ENCODE measurements at regions not wholly inside any gene's neighbourhood (a gene's known extent, or its start where the extent isn't known, plus 50 kb on each side); places are given as distances from the start of the nearest gene placed in this dataset.

DNA sequence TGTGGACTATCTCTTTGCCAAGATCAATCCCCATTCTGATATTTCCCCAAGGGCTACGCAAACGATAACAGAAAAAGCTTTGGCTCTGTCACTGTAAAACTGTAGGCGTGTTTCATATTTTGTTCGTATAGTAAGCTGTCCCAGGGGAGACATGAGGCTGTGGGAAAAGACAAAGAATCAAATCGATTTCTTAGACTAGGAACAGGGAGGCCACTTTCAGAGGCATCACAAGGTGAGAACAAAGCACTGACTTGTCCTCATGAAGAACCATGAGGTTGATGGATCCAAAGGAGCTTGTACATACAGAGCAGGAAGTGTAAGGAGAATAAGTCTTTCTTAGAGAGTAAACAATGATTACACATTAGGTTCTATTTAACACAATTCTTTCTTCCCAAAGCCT lies 255.7 kb downstream of the HNMT start:
- no peaks in the 10 kb centered on the region for H3K9me3 ChIP-seq
- H3K27ac ChIP-seq, result no peak overlapping the region
- DNase-seq (ENCODE audit: low read depth in 1 of 2, low spot score in 1 of 2) (no peak), FAIRE-seq (no peak), ATAC-seq (no peak)
- H3K4me1 ChIP-seq, result 0 out of 3 replicates have a peak, but pooled peaks cover 4% of the 10 kb centered on the region
- ChIA-PET CTCF (no interaction called here), POLR2A (no interaction called here)
- TF ChIP-seq NFE2L2 (conservative IDR thresholded peaks at IDR 0.05; ENCODE audit: low read length) (no peak), JUN (IDR thresholded peaks at IDR 0.05) (no peak), RFX5 (IDR thresholded peaks at IDR 0.05) (no peak)
- TF ChIP-seq, protein P1, sequence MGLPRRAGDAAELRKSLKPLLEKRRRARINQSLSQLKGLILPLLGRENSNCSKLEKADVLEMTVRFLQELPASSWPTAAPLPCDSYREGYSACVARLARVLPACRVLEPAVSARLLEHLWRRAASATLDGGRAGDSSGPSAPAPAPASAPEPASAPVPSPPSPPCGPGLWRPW (IDR thresholded peaks at IDR 0.05), result no peak
- H3K4me3 ChIP-seq, result no peak overlapping the region
- 73% methylated on average over 5 of the region's 5 CpGs for WGBS (ENCODE audit: missing lambda C conversion rate)
- no peak overlapping the region for H3K4me2 ChIP-seq

DNA sequence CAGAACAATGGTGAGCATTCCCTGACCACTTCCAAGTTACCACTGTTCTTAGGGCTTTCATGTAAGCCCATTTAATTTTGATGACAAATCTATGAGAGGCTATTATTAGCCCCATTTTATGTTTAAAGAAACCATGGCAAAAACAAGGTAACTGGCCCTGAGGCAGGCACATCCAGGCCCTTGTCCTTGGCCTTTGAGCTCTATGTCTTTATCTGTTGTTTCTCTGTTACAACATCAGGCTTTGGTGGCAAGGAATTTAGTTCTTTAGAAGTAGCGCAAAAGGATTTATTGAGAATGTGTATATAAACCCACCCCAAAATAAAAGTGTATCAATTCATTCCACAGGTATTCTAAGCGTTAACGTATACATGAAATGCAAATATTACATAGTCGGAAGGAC lies 257.1 kb downstream of the HNMT start:
- ATAC-seq (no peak), DNase-seq (ENCODE audit: low read depth in 1 of 2, low spot score in 1 of 2) (no peak), FAIRE-seq (no peak)
- Histone ChIP-seq H3K27ac (no peak overlapping the region), H3K4me3 (no peak overlapping the region), H3K4me2 (no peak overlapping the region), H3K4me1 (0 out of 3 replicates have a peak, but pooled peaks cover 4% of the 10 kb centered on the region), H3K9me3 (no peaks in the 10 kb centered on the region)
- ChIA-PET POLR2A (no interaction called here), CTCF (no interaction called here)
- 95% methylated on average over 4 of the region's 4 CpGs for WGBS (ENCODE audit: missing lambda C conversion rate)
- no peak for TF ChIP-seq NFE2L2 (conservative IDR thresholded peaks at IDR 0.05; ENCODE audit: low read length)
- no peak for TF ChIP-seq PHF8 (IDR thresholded peaks at IDR 0.05; ENCODE audit: borderline replicate concordance, low read depth)
- no peak for TF ChIP-seq MAZ (IDR thresholded peaks at IDR 0.05; ENCODE audit: borderline replicate concordance, low read depth, low read length)

DNA sequence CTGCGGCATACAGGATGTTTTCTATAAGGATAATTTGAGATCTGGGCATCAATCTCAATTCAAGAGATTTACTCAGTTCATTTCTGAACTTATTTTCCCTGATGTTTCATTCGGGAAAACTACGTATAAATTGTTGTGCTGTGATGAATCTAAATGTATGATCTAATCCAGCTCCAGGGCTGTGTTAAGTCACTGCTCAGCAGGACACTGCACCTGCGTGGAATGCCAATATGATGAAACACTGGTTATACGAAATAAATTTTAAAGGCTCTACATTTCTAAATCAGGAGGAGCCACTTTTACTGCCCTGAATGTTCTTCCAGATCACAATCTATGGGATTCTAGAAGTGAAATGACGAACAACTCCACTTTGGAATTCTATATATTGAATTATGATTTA lies 259.0 kb downstream of the HNMT start:
- DNase-seq (ENCODE audit: low read depth in 1 of 2, low spot score in 1 of 2), result peak in 1 of 2 experiments; percentile 4
- TF ChIP-seq, protein P2, sequence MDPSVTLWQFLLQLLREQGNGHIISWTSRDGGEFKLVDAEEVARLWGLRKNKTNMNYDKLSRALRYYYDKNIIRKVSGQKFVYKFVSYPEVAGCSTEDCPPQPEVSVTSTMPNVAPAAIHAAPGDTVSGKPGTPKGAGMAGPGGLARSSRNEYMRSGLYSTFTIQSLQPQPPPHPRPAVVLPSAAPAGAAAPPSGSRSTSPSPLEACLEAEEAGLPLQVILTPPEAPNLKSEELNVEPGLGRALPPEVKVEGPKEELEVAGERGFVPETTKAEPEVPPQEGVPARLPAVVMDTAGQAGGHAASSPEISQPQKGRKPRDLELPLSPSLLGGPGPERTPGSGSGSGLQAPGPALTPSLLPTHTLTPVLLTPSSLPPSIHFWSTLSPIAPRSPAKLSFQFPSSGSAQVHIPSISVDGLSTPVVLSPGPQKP (IDR thresholded peaks at IDR 0.05; ENCODE audit: low read depth, low read length), result no peak
- TF ChIP-seq HOXB13 (CRISPR knock-in tag; IDR thresholded peaks at IDR 0.05; ENCODE audit: low read depth) (no peak), KDM1A (IDR thresholded peaks at IDR 0.05; ENCODE audit: low read depth) (no peak), TP53 (CRISPR knock-in tag; IDR thresholded peaks at IDR 0.05) (no peak), HDAC2 (IDR thresholded peaks at IDR 0.05) (no peak), CHD4 (IDR thresholded peaks at IDR 0.05; ENCODE audit: borderline replicate concordance) (no peak), CEBPB (IDR thresholded peaks at IDR 0.05) (no peak), NFE2L2 (conservative IDR thresholded peaks at IDR 0.05; ENCODE audit: low read length) (no peak), CBX8 (IDR thresholded peaks at IDR 0.05) (no peak)
- POLR2A ChIA-PET, result no interaction called here

DNA sequence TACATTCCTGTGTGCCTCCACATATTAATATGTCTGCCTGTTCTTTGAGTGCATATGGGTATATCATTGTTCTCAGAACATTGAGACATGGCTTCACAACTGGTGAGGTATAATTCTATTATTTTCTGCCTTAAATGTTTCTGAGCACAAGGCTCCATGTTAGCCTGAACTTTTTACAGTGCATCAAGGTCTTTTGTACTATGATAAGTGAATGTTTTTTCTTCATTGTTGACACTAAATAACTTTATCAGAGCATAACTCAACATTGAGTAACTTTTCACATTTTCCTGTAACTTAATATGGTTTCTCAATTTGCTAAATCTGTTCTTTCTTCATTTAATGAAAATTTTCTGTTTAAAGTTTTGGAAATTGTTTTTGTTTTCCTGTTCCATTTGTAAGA lies 262.9 kb downstream of the HNMT start:
- CTCF ChIA-PET, result no interaction called here
- TF ChIP-seq SREBF2 (IDR thresholded peaks at IDR 0.05), result no peak
- TF ChIP-seq BHLHE40 (IDR thresholded peaks at IDR 0.05; ENCODE audit: low read depth, low read length), result no peak
- no peak for TF ChIP-seq MYC (IDR thresholded peaks at IDR 0.05; ENCODE audit: borderline replicate concordance, low read length)
- TF ChIP-seq ZSCAN20 (CRISPR knock-in tag; IDR thresholded peaks at IDR 0.05), result no peak
- TF ChIP-seq, protein P3, sequence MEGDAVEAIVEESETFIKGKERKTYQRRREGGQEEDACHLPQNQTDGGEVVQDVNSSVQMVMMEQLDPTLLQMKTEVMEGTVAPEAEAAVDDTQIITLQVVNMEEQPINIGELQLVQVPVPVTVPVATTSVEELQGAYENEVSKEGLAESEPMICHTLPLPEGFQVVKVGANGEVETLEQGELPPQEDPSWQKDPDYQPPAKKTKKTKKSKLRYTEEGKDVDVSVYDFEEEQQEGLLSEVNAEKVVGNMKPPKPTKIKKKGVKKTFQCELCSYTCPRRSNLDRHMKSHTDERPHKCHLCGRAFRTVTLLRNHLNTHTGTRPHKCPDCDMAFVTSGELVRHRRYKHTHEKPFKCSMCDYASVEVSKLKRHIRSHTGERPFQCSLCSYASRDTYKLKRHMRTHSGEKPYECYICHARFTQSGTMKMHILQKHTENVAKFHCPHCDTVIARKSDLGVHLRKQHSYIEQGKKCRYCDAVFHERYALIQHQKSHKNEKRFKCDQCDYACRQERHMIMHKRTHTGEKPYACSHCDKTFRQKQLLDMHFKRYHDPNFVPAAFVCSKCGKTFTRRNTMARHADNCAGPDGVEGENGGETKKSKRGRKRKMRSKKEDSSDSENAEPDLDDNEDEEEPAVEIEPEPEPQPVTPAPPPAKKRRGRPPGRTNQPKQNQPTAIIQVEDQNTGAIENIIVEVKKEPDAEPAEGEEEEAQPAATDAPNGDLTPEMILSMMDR (IDR thresholded peaks at IDR 0.05), result no peak
- no peak for TF ChIP-seq FOSL2 (IDR thresholded peaks at IDR 0.05)
- no peak for TF ChIP-seq FOSL2 (CRISPR knock-in tag; IDR thresholded peaks at IDR 0.05)
- TF ChIP-seq, protein P4, sequence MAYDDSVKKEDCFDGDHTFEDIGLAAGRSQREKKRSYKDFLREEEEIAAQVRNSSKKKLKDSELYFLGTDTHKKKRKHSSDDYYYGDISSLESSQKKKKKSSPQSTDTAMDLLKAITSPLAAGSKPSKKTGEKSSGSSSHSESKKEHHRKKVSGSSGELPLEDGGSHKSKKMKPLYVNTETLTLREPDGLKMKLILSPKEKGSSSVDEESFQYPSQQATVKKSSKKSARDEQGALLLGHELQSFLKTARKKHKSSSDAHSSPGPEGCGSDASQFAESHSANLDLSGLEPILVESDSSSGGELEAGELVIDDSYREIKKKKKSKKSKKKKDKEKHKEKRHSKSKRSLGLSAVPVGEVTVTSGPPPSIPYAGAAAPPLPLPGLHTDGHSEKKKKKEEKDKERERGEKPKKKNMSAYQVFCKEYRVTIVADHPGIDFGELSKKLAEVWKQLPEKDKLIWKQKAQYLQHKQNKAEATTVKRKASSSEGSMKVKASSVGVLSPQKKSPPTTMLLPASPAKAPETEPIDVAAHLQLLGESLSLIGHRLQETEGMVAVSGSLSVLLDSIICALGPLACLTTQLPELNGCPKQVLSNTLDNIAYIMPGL (CRISPR knock-in tag; IDR thresholded peaks at IDR 0.05; ENCODE audit: borderline replicate concordance), result no peak
- TF ChIP-seq, protein P5, sequence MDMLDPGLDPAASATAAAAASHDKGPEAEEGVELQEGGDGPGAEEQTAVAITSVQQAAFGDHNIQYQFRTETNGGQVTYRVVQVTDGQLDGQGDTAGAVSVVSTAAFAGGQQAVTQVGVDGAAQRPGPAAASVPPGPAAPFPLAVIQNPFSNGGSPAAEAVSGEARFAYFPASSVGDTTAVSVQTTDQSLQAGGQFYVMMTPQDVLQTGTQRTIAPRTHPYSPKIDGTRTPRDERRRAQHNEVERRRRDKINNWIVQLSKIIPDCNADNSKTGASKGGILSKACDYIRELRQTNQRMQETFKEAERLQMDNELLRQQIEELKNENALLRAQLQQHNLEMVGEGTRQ (IDR thresholded peaks at IDR 0.05), result no peak
- FAIRE-seq (no peak), ATAC-seq (no peak), DNase-seq (ENCODE audit: low read depth in 1 of 2, low spot score in 1 of 2) (no peak)
- Histone ChIP-seq H3K27ac (no peak overlapping the region), H3K4me1 (0 out of 3 replicates have a peak, but pooled peaks cover 4% of the 10 kb centered on the region), H3K4me2 (no peak overlapping the region), H3K4me3 (no peak overlapping the region), H3K9me3 (no peaks in the 10 kb centered on the region)
- POLR2A ChIA-PET, result no interaction called here

More for the DNA sequence above, 259.0 kb downstream of the HNMT start:
- Histone ChIP-seq H3K4me2 (peak overlapping the region; percentile 7; the same call in 1 of the 3 replicates), H3K4me1 (0 out of 3 replicates have a peak, but pooled peaks cover 4% of the 10 kb centered on the region), H3K27ac (no peak overlapping the region), H3K9me3 (no peaks in the 10 kb centered on the region), H3K4me3 (no peak overlapping the region)
- ATAC-seq (0 out of 6 replicates have a peak, but pooled peaks of 1 of the 2 experiments have one; percentile 50), FAIRE-seq (no peak)
- 40% methylated on average over 6 of the region's 6 CpGs for WGBS (ENCODE audit: missing lambda C conversion rate)
- CTCF ChIA-PET, result no interaction called here

Measured in A549 (cell line).